ENCODE measurements at regions not wholly inside any gene's neighbourhood (a gene's known extent, or its start where the extent isn't known, plus 50 kb on each side); places are given as distances from the start of the nearest gene placed in this dataset.

GRCh38 chr7:19268737-19269136 lies 123.5 kb upstream of the FERD3L start:
- no peak for TF ChIP-seq REST (IDR thresholded peaks at IDR 0.05; ENCODE audit: low read depth)
- TF ChIP-seq EGR1 (IDR thresholded peaks at IDR 0.05): no peak
- no peak for TF ChIP-seq TEAD4 (IDR thresholded peaks at IDR 0.05)
- no peak for TF ChIP-seq TCF12 (IDR thresholded peaks at IDR 0.05; ENCODE audit: low read depth)
- no peak for TF ChIP-seq CREB1 (IDR thresholded peaks at IDR 0.05; ENCODE audit: low read depth)
- no peak for TF ChIP-seq RAD21 (IDR thresholded peaks at IDR 0.05; ENCODE audit: low read depth)
- TF ChIP-seq EP300 (IDR thresholded peaks at IDR 0.05; ENCODE audit: borderline replicate concordance): no peak

DNA sequence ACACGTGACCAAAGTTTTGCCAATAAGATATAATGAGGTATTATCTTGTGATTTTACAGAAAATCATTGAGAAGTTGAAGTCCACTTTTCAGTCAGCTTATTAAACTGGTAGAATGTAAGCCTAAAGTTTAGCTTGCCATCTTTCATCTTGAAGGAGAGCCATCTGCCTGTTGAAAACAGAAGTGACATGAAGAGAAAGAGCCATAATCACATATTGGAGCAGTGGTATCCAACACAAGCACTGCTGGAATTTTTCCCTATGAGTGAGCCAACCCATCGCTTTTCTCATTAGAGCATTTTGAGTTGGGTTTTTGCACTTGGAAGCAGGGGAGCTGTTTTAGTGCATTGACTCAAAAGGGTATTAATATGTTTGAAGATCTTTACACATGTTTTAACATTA lies 117.6 kb upstream of the FERD3L start:
- TF ChIP-seq FOXM1 (IDR thresholded peaks at IDR 0.05; ENCODE audit: borderline replicate concordance, low read depth) (no peak), EP300 (IDR thresholded peaks at IDR 0.05; ENCODE audit: borderline replicate concordance) (no peak), NFIC (IDR thresholded peaks at IDR 0.05) (no peak), USF1 (IDR thresholded peaks at IDR 0.05) (no peak), CREB1 (IDR thresholded peaks at IDR 0.05; ENCODE audit: low read depth) (no peak)
- TF ChIP-seq, protein P1, sequence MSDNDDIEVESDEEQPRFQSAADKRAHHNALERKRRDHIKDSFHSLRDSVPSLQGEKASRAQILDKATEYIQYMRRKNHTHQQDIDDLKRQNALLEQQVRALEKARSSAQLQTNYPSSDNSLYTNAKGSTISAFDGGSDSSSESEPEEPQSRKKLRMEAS (IDR thresholded peaks at IDR 0.05): no peak

GRCh38 chr7:19249281-19249680 lies 104.1 kb upstream of the FERD3L start:
- TF ChIP-seq NFIC (IDR thresholded peaks at IDR 0.05): no peak
- no peak for TF ChIP-seq EGR1 (IDR thresholded peaks at IDR 0.05)
- TF ChIP-seq, protein P1 (IDR thresholded peaks at IDR 0.05): no peak
- TF ChIP-seq CREB1 (IDR thresholded peaks at IDR 0.05; ENCODE audit: low read depth): no peak
- TF ChIP-seq TEAD4 (IDR thresholded peaks at IDR 0.05): no peak
- TF ChIP-seq FOXM1 (IDR thresholded peaks at IDR 0.05; ENCODE audit: borderline replicate concordance, low read depth): no peak
- TF ChIP-seq TAF1 (IDR thresholded peaks at IDR 0.05; ENCODE audit: low read depth): no peak
- no peak for TF ChIP-seq USF1 (IDR thresholded peaks at IDR 0.05)
- no peak for TF ChIP-seq REST (IDR thresholded peaks at IDR 0.05; ENCODE audit: low read depth)
- no peak for TF ChIP-seq ZBTB7A (IDR thresholded peaks at IDR 0.05; ENCODE audit: low read depth)
- no peak for TF ChIP-seq EP300 (IDR thresholded peaks at IDR 0.05; ENCODE audit: borderline replicate concordance)
- no peak for TF ChIP-seq TCF12 (IDR thresholded peaks at IDR 0.05; ENCODE audit: low read depth)
- TF ChIP-seq RAD21 (IDR thresholded peaks at IDR 0.05; ENCODE audit: low read depth): no peak
- TF ChIP-seq CEBPB (IDR thresholded peaks at IDR 0.05): no peak
- no peak for TF ChIP-seq YY1 (IDR thresholded peaks at IDR 0.05; ENCODE audit: low read depth)

DNA sequence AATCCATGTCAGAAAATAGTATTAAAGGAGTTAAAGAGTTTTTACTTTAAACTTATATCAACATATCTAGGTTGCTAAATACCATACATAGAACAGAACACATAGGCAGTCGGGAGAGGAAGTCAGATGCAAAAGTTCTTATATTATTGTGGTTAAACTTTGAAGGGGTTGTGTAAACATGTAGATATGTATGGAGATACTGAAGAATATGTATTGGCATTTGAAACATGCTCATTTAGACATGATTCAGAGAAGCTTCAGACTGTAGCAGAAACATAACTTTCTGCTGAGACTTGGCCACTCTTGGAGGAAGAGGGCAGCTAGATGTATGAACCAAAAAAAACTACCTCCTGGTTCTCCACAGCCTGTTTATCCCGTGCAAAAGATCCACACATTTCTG lies 103.5 kb upstream of the FERD3L start:
- no peak for TF ChIP-seq CEBPB (IDR thresholded peaks at IDR 0.05)
- no peak for TF ChIP-seq REST (IDR thresholded peaks at IDR 0.05; ENCODE audit: low read depth)
- TF ChIP-seq, protein P1 (IDR thresholded peaks at IDR 0.05): no peak
- no peak for TF ChIP-seq EP300 (IDR thresholded peaks at IDR 0.05; ENCODE audit: borderline replicate concordance)
- no peak for TF ChIP-seq CREB1 (IDR thresholded peaks at IDR 0.05; ENCODE audit: low read depth)
- TF ChIP-seq FOXM1 (IDR thresholded peaks at IDR 0.05; ENCODE audit: borderline replicate concordance, low read depth): no peak
- no peak for TF ChIP-seq YY1 (IDR thresholded peaks at IDR 0.05; ENCODE audit: low read depth)

DNA sequence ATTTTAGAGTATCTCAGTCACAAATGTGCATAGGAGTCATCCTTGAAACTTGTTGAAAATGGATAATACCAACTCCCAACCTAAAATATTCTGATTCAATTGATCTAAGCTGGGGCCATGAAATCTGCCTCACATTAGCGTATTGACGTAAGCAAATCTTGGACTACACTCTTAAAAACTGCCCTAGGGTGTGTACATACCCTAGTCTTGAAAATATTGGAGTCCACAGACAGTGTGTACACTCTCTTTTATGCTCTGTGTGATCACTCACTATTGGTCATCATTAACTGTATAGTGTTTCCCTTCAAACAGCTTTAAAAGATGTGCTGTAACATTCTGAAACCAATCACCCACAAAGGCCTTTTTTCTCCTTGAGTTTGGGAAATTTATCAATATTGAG lies 102.9 kb upstream of the FERD3L start:
- TF ChIP-seq NFIC (IDR thresholded peaks at IDR 0.05): no peak
- no peak for TF ChIP-seq CEBPB (IDR thresholded peaks at IDR 0.05)
- TF ChIP-seq YY1 (IDR thresholded peaks at IDR 0.05; ENCODE audit: low read depth): no peak
- TF ChIP-seq TAF1 (IDR thresholded peaks at IDR 0.05; ENCODE audit: low read depth): no peak
- TF ChIP-seq USF1 (IDR thresholded peaks at IDR 0.05): no peak
- no peak for TF ChIP-seq RAD21 (IDR thresholded peaks at IDR 0.05; ENCODE audit: low read depth)
- TF ChIP-seq EP300 (IDR thresholded peaks at IDR 0.05; ENCODE audit: borderline replicate concordance): no peak
- TF ChIP-seq CREB1 (IDR thresholded peaks at IDR 0.05; ENCODE audit: low read depth): no peak
- TF ChIP-seq FOXM1 (IDR thresholded peaks at IDR 0.05; ENCODE audit: borderline replicate concordance, low read depth): no peak
- no peak for TF ChIP-seq TCF12 (IDR thresholded peaks at IDR 0.05; ENCODE audit: low read depth)
- no peak for TF ChIP-seq ZBTB7A (IDR thresholded peaks at IDR 0.05; ENCODE audit: low read depth)
- TF ChIP-seq REST (IDR thresholded peaks at IDR 0.05; ENCODE audit: low read depth): no peak
- TF ChIP-seq EGR1 (IDR thresholded peaks at IDR 0.05): no peak
- TF ChIP-seq, protein P1 (IDR thresholded peaks at IDR 0.05): no peak
- no peak for TF ChIP-seq TEAD4 (IDR thresholded peaks at IDR 0.05)

Measured in Ishikawa (cell line).